ENCODE measurements at regions not wholly inside any gene's neighbourhood (a gene's known extent, or its start where the extent isn't known, plus 50 kb on each side); places are given as distances from the start of the nearest gene placed in this dataset.

DNA sequence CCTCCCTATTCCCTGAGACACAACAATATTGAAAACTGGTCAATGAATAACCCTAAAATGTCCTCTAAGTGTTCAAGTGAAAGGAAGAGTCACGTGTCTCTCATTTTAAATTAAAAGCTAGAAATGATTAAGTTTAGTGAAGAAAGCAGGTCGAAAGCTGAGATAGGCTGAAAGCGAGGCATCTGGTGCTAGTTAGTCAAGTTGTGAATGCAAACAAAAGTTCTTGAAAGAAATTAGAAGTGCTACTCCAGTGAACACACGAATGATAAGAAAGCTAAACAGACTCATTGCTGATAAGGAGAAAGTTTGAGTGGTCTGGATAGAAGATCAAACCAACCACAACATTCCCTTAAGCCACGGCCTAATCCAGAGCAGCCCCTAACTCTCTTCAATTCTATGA lies 99.4 kb upstream of the ZNF507 start:
- Mint-ChIP-seq H3K4me3 (no peak overlapping the region), H3K27me3 (no peaks in the 10 kb centered on the region), H3K9me3 (no peaks in the 10 kb centered on the region), H3K36me3 (no peaks in the 10 kb centered on the region), H3K27ac (no peak overlapping the region), H3K4me1 (no peaks in the 10 kb centered on the region)
- no peak for DNase-seq

DNA sequence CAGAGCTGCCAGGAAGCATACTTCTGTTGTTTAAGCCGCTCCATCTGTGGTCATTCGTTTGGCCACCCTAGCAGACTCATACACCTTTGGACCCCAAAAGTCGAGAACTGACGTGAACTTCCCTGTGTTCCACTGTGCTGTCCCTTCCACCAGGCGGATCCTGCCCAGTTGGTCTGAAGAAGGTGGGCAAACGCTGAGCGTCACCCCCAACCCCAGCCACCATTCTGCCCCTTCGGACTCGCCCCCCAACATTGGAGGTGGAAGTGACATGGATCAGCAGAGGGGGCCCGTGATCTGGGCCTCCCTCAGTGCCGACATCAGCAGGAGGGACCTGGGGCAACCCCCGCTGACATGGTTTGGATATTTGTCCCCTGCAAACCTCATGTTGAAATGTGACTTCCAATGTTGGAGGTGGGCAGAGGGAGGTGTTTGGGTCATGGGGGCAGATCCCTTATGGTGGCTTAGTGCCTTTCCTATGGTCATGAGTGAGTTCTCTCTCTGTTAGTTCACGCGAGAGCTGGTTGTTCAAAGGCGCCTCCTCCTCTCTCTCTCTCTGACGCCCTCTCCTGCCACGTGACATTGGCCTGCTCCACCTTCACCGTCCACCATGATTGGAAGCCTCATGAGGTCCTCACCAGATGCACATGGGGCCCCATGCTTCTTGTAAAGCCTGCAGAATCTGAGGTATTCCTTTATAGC lies 93.6 kb upstream of the ZNF507 start:
- no peaks in the 10 kb centered on the region for H3K4me1 Mint-ChIP-seq
- H3K36me3 Mint-ChIP-seq = no peaks in the 10 kb centered on the region
- no peaks in the 10 kb centered on the region for H3K9me3 Mint-ChIP-seq
- no peaks in the 10 kb centered on the region for H3K27me3 Mint-ChIP-seq
- DNase-seq = no peak
- no peak overlapping the region for H3K4me3 Mint-ChIP-seq
- H3K27ac Mint-ChIP-seq = no peak overlapping the region

DNA sequence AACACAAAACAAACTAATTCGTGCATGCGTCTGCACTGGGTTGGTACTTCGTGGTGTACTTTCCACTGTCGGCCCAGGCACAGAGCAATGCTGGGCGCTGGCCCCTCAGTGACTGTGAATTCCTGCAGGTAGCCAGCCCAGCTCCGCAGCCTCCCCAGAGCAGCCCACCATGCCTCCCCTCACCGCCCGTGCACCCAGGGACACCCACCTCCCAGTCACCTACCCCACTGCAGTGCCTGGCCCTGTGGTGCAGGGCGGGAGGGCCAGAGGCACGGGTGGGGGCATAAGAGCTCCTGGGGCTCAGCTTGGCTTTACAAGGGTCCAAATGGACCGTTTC lies 93.1 kb upstream of the ZNF507 start:
- DNase-seq = no peak
- H3K4me1 Mint-ChIP-seq = no peaks in the 10 kb centered on the region

DNA sequence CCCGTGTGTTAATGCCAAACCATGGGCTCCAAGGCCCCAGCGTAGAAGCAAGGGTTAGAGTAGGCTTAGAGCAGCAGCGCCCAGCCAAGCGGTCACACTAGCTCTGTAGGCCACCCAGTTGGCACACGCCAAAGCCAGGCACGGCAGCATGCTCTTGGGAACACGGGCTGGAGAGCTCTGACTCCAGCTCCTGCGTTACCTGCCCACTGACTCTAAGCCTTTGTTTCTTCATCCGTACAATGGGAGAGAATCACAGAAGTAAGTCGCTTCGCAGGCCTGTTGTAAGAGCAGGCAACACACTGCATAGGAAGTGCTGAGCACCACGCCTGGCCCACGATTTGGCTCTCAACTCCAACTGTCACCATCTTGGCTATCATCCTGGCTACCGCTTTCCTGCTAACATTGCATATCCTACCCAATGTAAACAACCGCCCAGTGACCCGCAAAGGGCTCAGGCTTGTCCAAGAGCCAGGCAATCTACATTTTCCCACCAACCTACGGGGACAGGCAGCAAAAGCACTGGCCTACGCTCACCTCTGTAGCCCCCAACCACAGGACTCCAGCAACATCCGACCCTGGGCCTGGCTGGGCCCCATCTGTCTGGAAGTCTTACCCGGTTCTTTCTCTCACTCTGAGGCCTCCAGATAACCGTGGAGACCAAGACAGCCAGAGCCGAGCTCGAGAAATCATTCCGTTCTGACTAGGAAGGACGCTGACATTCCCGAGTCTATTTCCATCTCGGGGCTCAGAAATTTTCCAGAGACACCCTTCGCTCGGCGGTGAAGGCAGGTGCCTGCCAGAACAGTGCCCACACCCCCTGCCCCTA lies 91.5 kb upstream of the ZNF507 start:
- Mint-ChIP-seq H3K4me1 (no peaks in the 10 kb centered on the region), H3K36me3 (no peaks in the 10 kb centered on the region), H3K27me3 (peaks cover under 1% of the 10 kb centered on the region), H3K4me3 (no peak overlapping the region), H3K27ac (no peak overlapping the region), H3K9me3 (no peaks in the 10 kb centered on the region)
- no peak for DNase-seq

More for the DNA sequence above, 93.1 kb upstream of the ZNF507 start:
- no peak overlapping the region for H3K27ac Mint-ChIP-seq
- H3K4me3 Mint-ChIP-seq = no peak overlapping the region
- no peaks in the 10 kb centered on the region for H3K9me3 Mint-ChIP-seq
- no peaks in the 10 kb centered on the region for H3K27me3 Mint-ChIP-seq
- H3K36me3 Mint-ChIP-seq = no peaks in the 10 kb centered on the region

DNA sequence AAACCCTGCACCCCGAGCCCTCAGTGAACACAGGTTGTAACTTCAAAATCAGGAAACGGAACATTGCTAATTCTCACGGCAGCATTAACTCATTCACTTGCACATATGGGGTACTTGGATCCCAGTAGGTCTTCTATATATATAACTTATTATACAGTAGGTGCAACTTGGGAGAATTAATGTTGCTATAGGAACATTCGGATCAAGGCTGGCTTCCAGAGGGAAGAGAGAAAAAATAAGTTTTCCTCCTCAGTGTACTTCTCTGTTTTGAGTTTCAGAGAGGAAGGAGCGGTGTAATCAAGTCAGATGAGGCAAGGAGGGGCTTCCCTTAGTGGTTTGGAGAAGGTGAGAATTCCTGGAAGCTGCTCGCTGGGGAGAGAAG lies 90.9 kb upstream of the ZNF507 start:
- no peak overlapping the region for H3K4me3 Mint-ChIP-seq
- H3K27ac Mint-ChIP-seq = no peak overlapping the region
- no peak for DNase-seq
- no peaks in the 10 kb centered on the region for H3K4me1 Mint-ChIP-seq
- peaks cover 3% of the 10 kb centered on the region for H3K27me3 Mint-ChIP-seq
- H3K36me3 Mint-ChIP-seq = no peaks in the 10 kb centered on the region
- H3K9me3 Mint-ChIP-seq = no peaks in the 10 kb centered on the region

DNA sequence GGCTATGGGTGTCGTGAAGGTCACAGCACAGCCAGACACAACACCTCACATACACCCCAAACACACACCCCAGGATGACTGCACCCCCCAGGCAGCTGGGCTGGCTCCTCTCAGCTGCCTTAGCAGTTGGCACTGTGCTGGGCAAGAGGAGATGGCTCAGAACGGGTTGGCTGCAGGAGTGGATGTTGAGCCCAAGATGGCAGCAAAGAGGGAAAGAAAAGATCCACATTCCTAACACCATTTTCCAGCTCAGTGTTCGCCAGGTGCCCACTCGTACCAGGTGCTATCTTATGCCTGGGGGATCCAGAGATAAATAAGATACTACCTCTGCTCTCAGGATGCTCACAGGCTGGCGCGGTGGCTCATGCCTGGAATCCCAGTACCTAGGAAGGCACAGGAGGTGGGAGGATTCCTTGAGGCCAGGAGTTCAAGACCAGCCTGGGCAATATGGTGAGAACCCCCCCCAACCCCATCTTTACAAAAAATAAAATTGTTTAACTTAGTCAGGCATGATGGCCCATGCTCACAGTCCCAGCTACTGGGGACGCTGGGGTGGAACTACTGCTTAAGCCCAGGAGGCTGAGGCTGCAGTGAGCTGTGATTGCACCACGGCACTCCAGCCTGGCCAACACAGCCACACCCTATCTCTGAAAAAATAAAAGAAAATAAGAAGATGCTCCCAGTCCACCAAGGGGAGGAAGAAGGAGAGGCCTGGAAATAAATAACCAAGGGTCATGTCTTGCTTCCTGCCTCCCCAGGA lies 89.7 kb upstream of the ZNF507 start:
- peaks cover 3% of the 10 kb centered on the region for H3K9me3 Mint-ChIP-seq
- H3K4me3 Mint-ChIP-seq = no peak overlapping the region
- no peak overlapping the region for H3K27ac Mint-ChIP-seq
- no peak for DNase-seq
- no peaks in the 10 kb centered on the region for H3K36me3 Mint-ChIP-seq
- no peaks in the 10 kb centered on the region for H3K4me1 Mint-ChIP-seq
- peaks cover 3% of the 10 kb centered on the region for H3K27me3 Mint-ChIP-seq

DNA sequence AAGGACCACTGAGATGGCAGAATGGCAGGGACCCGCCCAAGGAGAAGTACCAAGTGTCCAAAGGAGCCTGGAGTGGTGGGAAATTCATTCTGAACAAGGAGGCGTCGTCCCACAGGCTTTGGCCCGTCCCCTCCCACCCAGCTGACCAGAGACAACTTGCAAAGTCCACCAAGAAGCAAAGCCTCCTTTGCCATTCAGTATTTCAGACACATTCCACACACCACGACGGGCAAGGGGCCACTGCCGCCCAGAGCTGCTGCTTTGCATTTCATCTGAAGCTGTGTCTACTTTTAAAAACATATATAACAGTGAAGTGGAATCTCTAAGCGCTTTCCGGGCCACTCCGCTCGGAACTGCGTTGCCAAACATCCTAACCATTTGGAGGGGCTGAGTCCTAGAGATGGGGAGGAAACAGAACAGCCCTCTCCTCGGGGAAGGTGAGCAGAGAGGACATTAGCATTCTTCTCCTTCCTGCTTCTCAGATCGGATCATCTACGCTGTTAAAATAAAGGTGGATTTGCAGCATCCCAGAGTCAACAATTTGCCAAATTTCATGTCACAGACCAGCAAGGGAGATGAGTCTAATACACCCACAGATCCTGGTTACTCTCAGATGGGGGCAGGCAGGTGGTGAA lies 89.0 kb upstream of the ZNF507 start:
- no peak overlapping the region for H3K4me3 Mint-ChIP-seq
- H3K9me3 Mint-ChIP-seq = peaks cover 3% of the 10 kb centered on the region
- no peak for DNase-seq
- no peaks in the 10 kb centered on the region for H3K36me3 Mint-ChIP-seq
- peaks cover 3% of the 10 kb centered on the region for H3K27me3 Mint-ChIP-seq
- no peaks in the 10 kb centered on the region for H3K4me1 Mint-ChIP-seq
- H3K27ac Mint-ChIP-seq = no peak overlapping the region

DNA sequence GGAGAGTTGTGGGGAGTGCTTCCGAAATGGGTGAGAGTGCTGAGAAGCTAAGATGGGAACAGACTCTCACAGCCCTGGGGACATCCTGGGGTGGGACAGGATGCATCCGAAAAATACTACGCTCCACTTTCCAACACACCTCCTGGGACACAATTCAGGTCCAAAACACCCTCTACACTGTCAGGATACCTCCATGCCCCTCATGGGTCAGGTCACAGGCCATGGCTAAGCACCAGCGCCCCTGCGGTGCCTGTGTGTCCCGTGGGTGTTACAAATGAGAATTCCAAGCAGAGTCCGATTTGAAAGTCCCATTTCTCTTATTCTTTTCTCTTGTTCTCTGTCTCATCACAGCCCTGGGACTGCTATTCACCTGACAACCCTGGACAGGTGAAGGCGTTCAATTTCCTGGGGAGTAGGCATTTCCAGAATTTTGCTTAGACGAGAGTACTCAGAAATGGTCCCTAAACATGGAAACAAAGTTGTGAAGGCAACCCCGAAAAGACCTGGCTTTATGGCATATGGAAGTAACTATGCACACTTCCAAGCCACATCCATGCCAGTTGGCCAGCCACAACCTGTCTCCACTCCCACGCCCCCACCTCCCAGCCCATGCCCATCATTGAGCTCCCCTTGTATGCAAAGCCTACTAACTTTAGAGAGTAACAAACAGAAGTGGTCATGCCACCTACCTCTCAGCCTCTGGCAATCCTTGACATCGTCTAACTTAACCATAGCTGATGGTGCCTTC lies 87.9 kb upstream of the ZNF507 start:
- H3K4me1 Mint-ChIP-seq = no peaks in the 10 kb centered on the region
- no peaks in the 10 kb centered on the region for H3K36me3 Mint-ChIP-seq
- no peak overlapping the region for H3K27ac Mint-ChIP-seq
- peaks cover 3% of the 10 kb centered on the region for H3K27me3 Mint-ChIP-seq
- DNase-seq = no peak
- no peak overlapping the region for H3K4me3 Mint-ChIP-seq
- peaks cover 3% of the 10 kb centered on the region for H3K9me3 Mint-ChIP-seq

DNA sequence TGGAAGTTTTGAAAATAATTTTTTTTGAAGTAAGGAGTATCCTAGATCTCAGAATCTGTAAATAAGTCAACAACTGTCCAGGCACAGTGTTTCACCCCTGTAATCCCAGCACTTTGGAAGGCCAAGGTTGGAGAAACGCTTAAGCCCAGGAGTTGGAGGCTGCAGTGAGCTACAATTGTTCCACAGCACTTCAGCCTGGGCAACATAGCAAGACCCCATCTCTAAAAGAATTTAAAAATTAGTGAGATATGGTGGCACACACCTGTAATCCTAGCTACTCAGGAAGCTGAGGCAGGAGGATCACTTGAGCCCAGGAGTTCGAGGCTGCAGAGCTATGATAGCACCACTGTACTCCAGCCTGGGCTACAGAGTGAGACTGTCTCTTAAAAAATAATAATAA lies 87.2 kb upstream of the ZNF507 start:
- Mint-ChIP-seq H3K4me3 (no peak overlapping the region), H3K4me1 (no peaks in the 10 kb centered on the region), H3K9me3 (peaks cover 3% of the 10 kb centered on the region), H3K36me3 (no peaks in the 10 kb centered on the region), H3K27ac (no peak overlapping the region), H3K27me3 (peaks cover 3% of the 10 kb centered on the region)
- no peak for DNase-seq

DNA sequence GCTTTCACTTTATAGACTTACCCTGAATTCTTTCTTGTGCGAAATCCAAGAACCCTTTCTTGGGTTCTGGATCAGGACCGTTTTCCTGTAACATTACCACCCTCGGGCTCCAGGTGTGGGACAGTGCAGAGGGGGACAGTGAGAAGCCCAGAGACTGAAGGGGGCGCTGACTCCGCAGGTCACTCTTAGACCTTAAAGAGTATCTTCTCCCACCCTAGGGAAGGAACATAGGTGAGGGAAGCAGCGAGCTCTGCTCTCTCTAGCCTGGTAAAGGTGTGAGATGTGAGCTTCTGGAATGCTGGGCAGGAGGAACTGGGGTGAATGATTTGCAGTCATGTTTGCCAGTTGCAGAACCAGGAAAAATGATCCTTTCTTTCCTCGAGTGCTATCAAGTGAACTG lies 80.8 kb upstream of the ZNF507 start:
- Mint-ChIP-seq H3K9me3 (peaks cover 3% of the 10 kb centered on the region), H3K27me3 (peaks cover 9% of the 10 kb centered on the region), H3K4me1 (no peaks in the 10 kb centered on the region), H3K27ac (no peak overlapping the region), H3K36me3 (no peaks in the 10 kb centered on the region), H3K4me3 (no peak overlapping the region)
- DNase-seq = no peak

DNA sequence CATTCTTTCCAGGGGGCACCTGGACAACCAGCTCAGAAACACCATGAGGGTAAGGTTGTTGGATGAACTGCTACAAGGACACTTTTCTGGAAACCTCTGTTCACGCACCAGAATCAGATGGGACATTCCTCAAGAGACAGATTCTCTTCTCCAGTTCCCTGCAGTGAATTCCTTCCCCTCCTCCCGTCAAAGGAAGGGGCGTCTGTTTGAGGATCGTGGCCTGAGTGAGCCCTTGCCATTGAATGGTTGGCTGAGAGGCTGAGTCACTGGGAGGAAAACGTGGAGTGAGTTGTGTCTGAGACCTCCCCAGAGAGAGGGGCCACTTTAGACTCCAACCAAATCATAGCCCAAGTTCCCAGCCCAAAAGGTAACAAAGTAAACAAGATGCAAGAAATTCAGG lies 79.4 kb upstream of the ZNF507 start:
- no peak overlapping the region for H3K27ac Mint-ChIP-seq
- peaks cover 18% of the 10 kb centered on the region for H3K27me3 Mint-ChIP-seq
- no peak for DNase-seq
- H3K9me3 Mint-ChIP-seq = no peaks in the 10 kb centered on the region
- H3K4me3 Mint-ChIP-seq = no peak overlapping the region
- no peaks in the 10 kb centered on the region for H3K4me1 Mint-ChIP-seq
- H3K36me3 Mint-ChIP-seq = no peaks in the 10 kb centered on the region

DNA sequence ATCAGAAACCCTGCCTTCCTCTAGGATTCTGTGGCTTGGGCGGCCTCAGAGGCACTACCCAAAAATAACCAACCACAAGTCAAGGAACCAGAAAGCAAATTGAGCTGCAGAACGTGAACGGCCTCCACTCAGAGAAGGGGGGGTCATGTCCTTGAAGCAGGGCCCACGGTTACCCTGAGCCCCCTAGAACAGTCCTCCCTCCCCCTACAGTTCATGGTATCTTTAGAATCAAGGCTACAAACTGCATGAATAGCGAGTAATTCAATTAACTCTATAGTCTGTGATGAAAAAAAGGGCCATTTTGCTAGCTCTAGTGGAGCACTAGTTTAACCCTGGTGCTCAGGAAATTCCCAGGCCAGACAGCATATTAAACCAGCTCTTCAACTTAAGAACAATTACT lies 79.0 kb upstream of the ZNF507 start:
- Mint-ChIP-seq H3K27me3 (peaks cover 18% of the 10 kb centered on the region), H3K9me3 (no peaks in the 10 kb centered on the region), H3K4me1 (no peaks in the 10 kb centered on the region), H3K27ac (no peak overlapping the region), H3K4me3 (no peak overlapping the region), H3K36me3 (no peaks in the 10 kb centered on the region)
- DNase-seq = no peak

DNA sequence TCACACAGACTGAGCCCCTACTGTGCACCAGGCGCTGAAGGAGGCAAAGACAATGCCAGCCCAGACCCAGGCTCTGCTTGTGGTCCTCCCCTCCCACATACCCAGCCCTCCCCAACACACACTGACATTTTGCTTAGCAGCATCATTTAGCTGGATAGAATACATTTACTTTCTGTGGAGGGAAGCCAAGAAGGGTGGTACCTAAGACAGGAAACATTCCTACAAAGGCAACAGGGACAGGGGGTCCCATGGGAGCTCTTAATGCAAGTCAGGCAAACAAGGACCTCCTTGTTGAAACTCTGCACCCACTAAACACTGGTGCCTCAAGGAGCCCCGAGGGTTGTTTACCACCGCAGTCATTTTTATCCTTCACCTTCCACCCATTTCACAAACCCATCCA lies 77.0 kb upstream of the ZNF507 start:
- DNase-seq = no peak
- no peak overlapping the region for H3K4me3 Mint-ChIP-seq
- peaks cover 21% of the 10 kb centered on the region for H3K27me3 Mint-ChIP-seq
- no peaks in the 10 kb centered on the region for H3K4me1 Mint-ChIP-seq
- H3K9me3 Mint-ChIP-seq = peaks cover under 1% of the 10 kb centered on the region
- H3K36me3 Mint-ChIP-seq = no peaks in the 10 kb centered on the region
- H3K27ac Mint-ChIP-seq = no peak overlapping the region

DNA sequence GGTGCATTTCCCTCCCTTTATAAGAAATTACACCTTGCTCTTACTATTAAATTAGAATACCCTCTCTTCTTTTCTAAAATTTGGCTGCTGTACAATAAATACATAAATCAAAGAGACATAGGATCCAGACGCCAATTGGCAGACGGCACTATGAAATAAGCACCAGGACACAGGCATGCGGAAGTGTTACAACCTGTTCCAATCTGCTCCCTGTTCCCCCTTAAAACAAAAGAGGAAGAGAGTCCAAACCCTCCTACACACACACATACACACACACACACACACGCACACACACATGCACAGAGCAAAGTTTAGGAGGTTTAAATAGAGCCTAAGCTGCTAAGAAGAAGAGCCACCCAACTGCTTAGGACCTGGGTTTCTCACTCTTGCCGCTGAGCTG lies 75.6 kb upstream of the ZNF507 start:
- no peaks in the 10 kb centered on the region for H3K4me1 Mint-ChIP-seq
- H3K27ac Mint-ChIP-seq = no peak overlapping the region
- no peak overlapping the region for H3K4me3 Mint-ChIP-seq
- H3K9me3 Mint-ChIP-seq = peaks cover 6% of the 10 kb centered on the region
- no peaks in the 10 kb centered on the region for H3K36me3 Mint-ChIP-seq
- H3K27me3 Mint-ChIP-seq = peaks cover 27% of the 10 kb centered on the region
- DNase-seq = no peak

DNA sequence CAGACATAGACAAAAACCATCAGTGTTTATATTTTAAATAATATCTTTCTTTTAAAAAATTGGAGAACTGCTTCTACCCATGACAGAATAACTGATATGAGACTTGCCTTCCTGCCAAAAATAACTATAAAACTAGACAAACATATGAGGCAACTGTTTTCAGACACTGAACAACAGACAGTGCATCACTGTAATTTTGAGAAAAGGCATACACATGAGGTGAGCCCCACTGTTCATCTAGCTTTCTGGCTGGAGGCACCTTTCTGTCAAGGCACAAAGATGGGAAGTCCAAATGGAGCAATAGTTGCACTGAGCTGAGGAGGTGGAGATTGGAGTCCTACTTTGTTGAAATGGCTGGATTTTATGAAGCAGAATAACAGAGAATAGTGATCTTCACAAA lies 71.9 kb upstream of the ZNF507 start:
- DNase-seq = no peak
- peaks cover 26% of the 10 kb centered on the region for H3K27me3 Mint-ChIP-seq
- no peaks in the 10 kb centered on the region for H3K36me3 Mint-ChIP-seq
- no peak overlapping the region for H3K4me3 Mint-ChIP-seq
- H3K4me1 Mint-ChIP-seq = no peaks in the 10 kb centered on the region
- H3K9me3 Mint-ChIP-seq = peaks cover 6% of the 10 kb centered on the region
- H3K27ac Mint-ChIP-seq = no peak overlapping the region
